ENCODE measurements at regions not wholly inside any gene's neighbourhood (a gene's known extent, or its start where the extent isn't known, plus 50 kb on each side); places are given as distances from the start of the nearest gene placed in this dataset.
"Not testable (repeated sequence)": the region's sequence is repeated elsewhere in the genome, so short reads cannot be mapped to it uniquely, and the experiment has no call there.

GRCh38 chr5:158264264-158264663, 405.3 kb upstream of the CLINT1 start:
- no peak for DNase-seq (ENCODE audit: low read depth)

- DNase-seq (ENCODE audit: low read depth): no peak
These were observed 402.9 kb upstream of the CLINT1 start for GRCh38 chr5:158261674-158262367.

- no peak for DNase-seq (ENCODE audit: low read depth)
These were observed 397.2 kb upstream of the CLINT1 start for GRCh38 chr5:158256096-158256495.

GRCh38 chr5:158255609-158256008, 396.7 kb upstream of the CLINT1 start:
- no peak for DNase-seq (ENCODE audit: low read depth)

- DNase-seq (ENCODE audit: low read depth): no peak
These were observed 387.7 kb upstream of the CLINT1 start for GRCh38 chr5:158246661-158247060.

- no peak for DNase-seq (ENCODE audit: low read depth)
These were observed 386.6 kb upstream of the CLINT1 start for GRCh38 chr5:158245513-158245912.

- DNase-seq (ENCODE audit: low read depth): no peak
These were observed 385.9 kb upstream of the CLINT1 start for GRCh38 chr5:158244882-158245281.

- no peak for DNase-seq (ENCODE audit: low read depth)
These were observed 377.8 kb upstream of the CLINT1 start for GRCh38 chr5:158236511-158237335.

- no peak for DNase-seq (ENCODE audit: low read depth)
These were observed 376.2 kb upstream of the CLINT1 start for GRCh38 chr5:158235159-158235547.

GRCh38 chr5:158234323-158235158, 375.6 kb upstream of the CLINT1 start:
- no peak for DNase-seq (ENCODE audit: low read depth)

- DNase-seq (ENCODE audit: low read depth): no peak
These were observed 374.9 kb upstream of the CLINT1 start for GRCh38 chr5:158233735-158234322.

- DNase-seq (ENCODE audit: low read depth): not testable (repeated sequence)
These were observed 368.4 kb upstream of the CLINT1 start for GRCh38 chr5:158227314-158227713.

- DNase-seq (ENCODE audit: low read depth): no peak
These were observed 367.6 kb upstream of the CLINT1 start for GRCh38 chr5:158226496-158226895.

GRCh38 chr5:158224253-158224652, 365.3 kb upstream of the CLINT1 start:
- no peak for DNase-seq (ENCODE audit: low read depth)

GRCh38 chr5:158223054-158223600, 364.2 kb upstream of the CLINT1 start:
- no peak for DNase-seq (ENCODE audit: low read depth)

- no peak for DNase-seq (ENCODE audit: low read depth)
These were observed 354.0 kb upstream of the CLINT1 start for GRCh38 chr5:158212917-158213316.

- no peak for DNase-seq (ENCODE audit: low read depth)
These were observed 353.3 kb upstream of the CLINT1 start for GRCh38 chr5:158212237-158212636.

GRCh38 chr5:158209219-158209908, 350.4 kb upstream of the CLINT1 start:
- DNase-seq (ENCODE audit: low read depth): no peak

- DNase-seq (ENCODE audit: low read depth): no peak
These were observed 348.8 kb upstream of the CLINT1 start for GRCh38 chr5:158207733-158208132.

- DNase-seq (ENCODE audit: low read depth): no peak
These were observed 347.0 kb upstream of the CLINT1 start for GRCh38 chr5:158205992-158206391.

GRCh38 chr5:158203261-158203660, 344.3 kb upstream of the CLINT1 start:
- DNase-seq (ENCODE audit: low read depth): no peak
